Hepatocyte (in vitro differentiated cells): ENCODE measurements at regions not wholly inside any gene's neighbourhood (a gene's known extent, or its start where the extent isn't known, plus 50 kb on each side); places are given as distances from the start of the nearest gene placed in this dataset.

ENCODE experiments used
- CTCF ChIP-seq: fragments of 200-600 bp; sonication (generic); IDR thresholded peaks from 2 replicates; pipeline ENCODE4 v1.5.1; 2016; ENCODE audit warnings: antibody characterized with exemption, mild to moderate bottlenecking; ENCODE audit not compliant: poor library complexity
- EZH2 ChIP-seq: fragments of 200-600 bp; sonication (generic); IDR thresholded peaks from 2 replicates; pipeline ENCODE4 v1.6.1; 2016; ENCODE audit warnings: antibody characterized with exemption, mild to moderate bottlenecking, borderline replicate concordance

DNA sequence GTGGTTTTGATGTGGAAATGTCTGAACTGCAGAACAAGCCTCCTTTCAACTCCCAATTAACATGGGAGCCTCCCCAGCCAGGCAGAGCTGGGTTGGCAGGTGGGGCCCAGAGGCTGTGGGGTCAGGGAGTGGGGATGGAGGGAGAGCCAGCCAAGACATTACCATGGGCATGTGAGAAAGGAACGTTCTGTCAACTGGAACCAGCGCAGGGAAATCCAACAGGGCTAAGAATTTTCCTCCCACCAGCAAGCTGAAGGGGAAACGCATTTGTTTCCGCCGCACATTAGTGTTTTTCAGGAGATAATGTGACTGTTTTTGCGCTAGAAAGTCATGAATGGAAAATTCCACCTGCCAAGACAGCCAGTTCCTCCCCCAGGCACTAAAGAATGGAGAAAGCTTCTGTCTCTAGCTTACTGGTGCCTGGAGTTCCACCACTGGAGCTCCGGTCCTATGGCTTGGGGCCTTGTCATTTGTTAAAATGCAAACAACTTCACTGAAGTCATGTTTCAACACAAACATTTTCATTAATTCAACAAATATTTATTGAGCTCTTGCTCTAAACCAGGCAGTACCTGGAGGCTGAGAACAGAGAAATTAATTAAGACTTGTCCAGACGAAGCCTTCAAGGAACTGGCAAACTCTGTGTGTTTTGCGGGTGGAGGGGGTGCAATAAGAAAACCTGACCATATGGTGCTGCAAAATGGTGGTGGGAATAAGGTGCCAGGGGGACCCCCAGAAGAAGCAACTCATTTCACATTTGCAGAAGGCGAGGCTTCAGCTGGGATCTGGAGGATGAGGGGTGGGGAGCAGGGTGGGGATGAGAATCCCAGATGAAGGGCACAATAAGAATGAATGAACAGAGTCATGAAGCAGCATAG lies 305.1 kb downstream of the MATN1 start:
- TF ChIP-seq EZH2, result no peak
- TF ChIP-seq CTCF, result no peak
